ENCODE measurements at regions not wholly inside any gene's neighbourhood (a gene's known extent, or its start where the extent isn't known, plus 50 kb on each side); places are given as distances from the start of the nearest gene placed in this dataset.
"Not testable (repeated sequence)": the region's sequence is repeated elsewhere in the genome, so short reads cannot be mapped to it uniquely, and the experiment has no call there.

GRCh38 chr9:7451062-7451461 is 348.5 kb downstream of the DMAC1 start:
- no peak for TF ChIP-seq POLR2A (IDR thresholded peaks at IDR 0.05; ENCODE audit: low read depth, low read length)
- no peak for DNase-seq (ENCODE audit: insufficient read length, low spot score)
- FAIRE-seq = no peak

GRCh38 chr9:7443541-7443940 is 356.0 kb downstream of the DMAC1 start:
- no peak for TF ChIP-seq POLR2A (IDR thresholded peaks at IDR 0.05; ENCODE audit: low read depth, low read length)
- no peak for FAIRE-seq

GRCh38 chr9:7439355-7439995 is 360.1 kb downstream of the DMAC1 start:
- no peak for TF ChIP-seq POLR2A (IDR thresholded peaks at IDR 0.05; ENCODE audit: low read depth, low read length)
- FAIRE-seq (no peak), DNase-seq (ENCODE audit: insufficient read length, low spot score) (no peak)

More at GRCh38 chr9:7443541-7443940, 356.0 kb downstream of the DMAC1 start:
- DNase-seq (ENCODE audit: insufficient read length, low spot score) = no peak

GRCh38 chr9:7436754-7437153 is 362.8 kb downstream of the DMAC1 start:
- FAIRE-seq (no peak), DNase-seq (ENCODE audit: insufficient read length, low spot score) (no peak)
- TF ChIP-seq POLR2A (IDR thresholded peaks at IDR 0.05; ENCODE audit: low read depth, low read length) = no peak

- no peak for TF ChIP-seq POLR2A (IDR thresholded peaks at IDR 0.05; ENCODE audit: low read depth, low read length)
- FAIRE-seq (no peak), DNase-seq (ENCODE audit: insufficient read length, low spot score) (no peak)
Measured at GRCh38 chr9:7433508-7434292, 365.9 kb downstream of the DMAC1 start.

GRCh38 chr9:7432989-7433388 is 366.6 kb downstream of the DMAC1 start:
- FAIRE-seq (no peak), DNase-seq (ENCODE audit: insufficient read length, low spot score) (no peak)
- no peak for TF ChIP-seq POLR2A (IDR thresholded peaks at IDR 0.05; ENCODE audit: low read depth, low read length)

GRCh38 chr9:7417397-7417796 is 382.2 kb downstream of the DMAC1 start:
- DNase-seq (ENCODE audit: insufficient read length, low spot score); FAIRE-seq: not testable (repeated sequence)

GRCh38 chr9:7415836-7416235 is 383.7 kb downstream of the DMAC1 start:
- TF ChIP-seq POLR2A (IDR thresholded peaks at IDR 0.05; ENCODE audit: low read depth, low read length) = no peak
- DNase-seq (ENCODE audit: insufficient read length, low spot score) = no peak
- FAIRE-seq = no peak

GRCh38 chr9:7408845-7409244 is 390.7 kb downstream of the DMAC1 start:
- no peak for FAIRE-seq
- TF ChIP-seq POLR2A (IDR thresholded peaks at IDR 0.05; ENCODE audit: low read depth, low read length) = no peak
- no peak for DNase-seq (ENCODE audit: insufficient read length, low spot score)

GRCh38 chr9:7407246-7407645 is 392.3 kb downstream of the DMAC1 start:
- FAIRE-seq (no peak), DNase-seq (ENCODE audit: insufficient read length, low spot score) (no peak)

GRCh38 chr9:7405924-7406604 is 393.5 kb downstream of the DMAC1 start:
- FAIRE-seq (no peak), DNase-seq (ENCODE audit: insufficient read length, low spot score) (no peak)
- TF ChIP-seq POLR2A (IDR thresholded peaks at IDR 0.05; ENCODE audit: low read depth, low read length) = no peak

More at GRCh38 chr9:7407246-7407645, 392.3 kb downstream of the DMAC1 start:
- no peak for TF ChIP-seq POLR2A (IDR thresholded peaks at IDR 0.05; ENCODE audit: low read depth, low read length)

- DNase-seq (ENCODE audit: insufficient read length, low spot score) (no peak), FAIRE-seq (no peak)
- no peak for TF ChIP-seq POLR2A (IDR thresholded peaks at IDR 0.05; ENCODE audit: low read depth, low read length)
Measured at GRCh38 chr9:7403839-7404487, 395.6 kb downstream of the DMAC1 start.

GRCh38 chr9:7403028-7403389 is 396.6 kb downstream of the DMAC1 start:
- FAIRE-seq = no peak
- no peak for DNase-seq (ENCODE audit: insufficient read length, low spot score)
- no peak for TF ChIP-seq POLR2A (IDR thresholded peaks at IDR 0.05; ENCODE audit: low read depth, low read length)
